Nephron (organoid): ENCODE measurements at regions not wholly inside any gene's neighbourhood (a gene's known extent, or its start where the extent isn't known, plus 50 kb on each side); places are given as distances from the start of the nearest gene placed in this dataset.

Experiments
- H3K27ac Mint-ChIP-seq, 3 experiments: 2 replicates each; pipeline ENCODE4 v1.8.0; 2020; ENCODE audit warnings: mixed read lengths in 3 of 3, mild to moderate bottlenecking in 2 of 3, moderate library complexity in 1 of 3
- H3K27me3 Mint-ChIP-seq: 2 replicates; pipeline ENCODE4 v1.8.0; 2021; ENCODE audit warnings: low read depth, mild to moderate bottlenecking, moderate library complexity, mixed read lengths
- H3K36me3 Mint-ChIP-seq: 2 replicates; pipeline ENCODE4 v1.8.0; 2020; ENCODE audit warnings: low read depth, mixed read lengths
- H3K4me1 Mint-ChIP-seq: 2 replicates; pipeline ENCODE4 v1.8.0; 2020; ENCODE audit warnings: mixed read lengths
- H3K4me3 Mint-ChIP-seq, 3 experiments: 2 replicates each; pipeline ENCODE4 v1.8.0; 2020; ENCODE audit warnings: mild to moderate bottlenecking in 3 of 3, mixed read lengths in 3 of 3, moderate library complexity in 2 of 3
- H3K9me3 Mint-ChIP-seq: 2 replicates; pipeline ENCODE4 v1.8.0; 2020; ENCODE audit warnings: mixed read lengths
- CTCF ChIP-seq, 3 experiments: fragments of 200-600 bp; sonication (generic); IDR thresholded peaks; one replicate each; pipeline ENCODE4 v1.5.0; 2021; ENCODE audit warnings: antibody characterized with exemption in 3 of 3; ENCODE audit not compliant: unreplicated experiment in 3 of 3

DNA sequence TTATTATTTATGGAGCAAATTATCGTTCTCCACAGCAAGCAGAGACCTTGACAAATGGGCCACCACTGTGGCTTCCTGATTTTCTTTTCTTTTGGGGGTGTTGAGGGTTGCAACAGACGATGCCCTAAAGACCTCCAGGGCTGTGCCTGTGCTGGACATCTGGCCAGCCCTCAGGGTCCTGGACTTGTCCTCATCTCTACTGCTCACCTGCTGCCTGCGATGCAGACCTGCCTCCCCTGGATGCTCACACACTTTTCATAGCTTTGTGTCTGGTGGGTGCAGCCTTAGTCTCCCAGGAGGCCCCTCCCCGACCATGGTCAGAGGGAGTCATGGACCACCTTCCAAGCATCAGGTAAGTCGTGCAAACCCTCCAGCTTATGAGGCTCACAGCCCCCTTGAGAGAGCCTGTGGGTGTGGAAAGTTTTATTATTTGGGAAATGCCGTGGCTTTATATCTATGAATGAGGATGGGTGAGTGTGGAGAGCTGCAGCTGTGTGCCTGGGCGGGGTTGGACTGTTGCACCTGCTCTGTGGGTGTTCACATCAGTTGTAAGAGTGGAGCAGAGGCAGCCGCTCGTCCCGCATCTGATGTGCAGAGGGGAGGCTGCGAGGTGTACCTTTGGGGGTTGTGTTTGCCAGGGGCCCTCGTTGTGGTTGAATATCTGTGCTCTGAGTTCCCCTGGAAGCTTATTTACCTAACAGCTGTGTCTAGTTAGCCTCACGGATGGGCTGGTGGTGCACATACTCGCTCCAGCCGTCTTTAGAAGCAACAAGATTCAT is 126.3 kb upstream of the IRX4 start:
- no peaks in the 10 kb centered on the region for H3K9me3 Mint-ChIP-seq
- peaks cover 15% of the 10 kb centered on the region for H3K4me1 Mint-ChIP-seq
- H3K36me3 Mint-ChIP-seq: no peaks in the 10 kb centered on the region
- no peak overlapping the region for H3K27ac Mint-ChIP-seq
- H3K27me3 Mint-ChIP-seq: peaks cover 57% of the 10 kb centered on the region
- no peak overlapping the region for H3K4me3 Mint-ChIP-seq
- TF ChIP-seq CTCF (IDR thresholded peaks at IDR 0.05; ENCODE audit: unreplicated experiment in 3 of 3): no peak

DNA sequence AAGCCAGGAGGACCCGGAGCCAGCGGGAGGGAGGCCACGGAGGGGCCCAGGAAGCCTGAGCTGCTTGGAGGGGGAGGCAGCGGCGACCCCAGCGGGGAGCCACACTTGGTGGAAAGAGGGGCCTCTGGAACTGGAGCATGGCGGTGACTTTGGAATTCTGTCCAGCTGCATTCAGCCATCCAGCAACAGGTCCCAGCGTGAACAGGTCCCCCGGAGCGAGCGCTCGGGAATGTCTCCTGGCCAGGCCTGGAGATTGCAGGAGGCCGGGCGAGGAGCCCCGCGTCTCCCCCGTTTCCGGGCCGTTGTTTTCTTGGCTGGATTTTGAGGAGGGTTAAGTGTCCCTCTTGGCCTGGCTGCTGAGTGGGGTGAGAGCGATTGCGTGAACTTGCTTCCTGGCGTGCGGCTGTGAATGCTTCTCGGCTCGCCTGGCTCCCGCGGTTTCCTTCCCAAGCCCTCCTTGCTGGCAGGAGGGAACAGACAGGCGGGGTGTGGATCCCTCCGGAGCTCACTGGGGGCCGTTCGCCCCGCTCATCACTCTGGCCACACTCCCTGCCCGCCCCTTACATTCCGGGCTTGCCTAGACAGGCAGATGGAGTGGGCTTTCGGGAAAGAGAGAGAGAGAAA is 125.3 kb upstream of the IRX4 start:
- H3K9me3 Mint-ChIP-seq: no peaks in the 10 kb centered on the region
- TF ChIP-seq CTCF (IDR thresholded peaks at IDR 0.05; ENCODE audit: unreplicated experiment in 3 of 3): no peak
- H3K36me3 Mint-ChIP-seq: no peaks in the 10 kb centered on the region
- peak overlapping the region in 1 of 3 experiments; percentile 34 for H3K4me3 Mint-ChIP-seq
- H3K27ac Mint-ChIP-seq: peak overlapping the region in 1 of 3 experiments; percentile 44
- H3K4me1 Mint-ChIP-seq: peaks cover 15% of the 10 kb centered on the region
- peaks cover 58% of the 10 kb centered on the region for H3K27me3 Mint-ChIP-seq

DNA sequence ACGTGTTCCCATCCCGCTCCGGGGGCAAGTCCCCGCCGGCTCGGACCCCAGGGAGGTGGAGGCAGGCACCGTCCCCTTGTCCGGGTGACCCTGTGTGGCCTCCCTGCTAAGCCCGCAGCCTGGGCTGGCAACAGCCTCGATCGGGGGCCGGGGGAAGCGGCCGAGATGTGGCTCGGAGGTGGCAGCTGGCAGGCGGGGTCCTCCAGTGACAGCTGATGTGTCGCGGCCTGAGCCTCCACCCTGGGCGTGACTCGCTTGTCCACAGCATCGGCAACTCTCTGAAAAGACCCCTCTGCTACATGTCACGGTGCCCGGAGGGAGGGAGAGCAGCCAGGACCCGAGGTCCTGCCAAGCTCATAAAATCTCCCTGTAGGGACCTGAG is 124.8 kb upstream of the IRX4 start:
- no peaks in the 10 kb centered on the region for H3K9me3 Mint-ChIP-seq
- TF ChIP-seq CTCF (IDR thresholded peaks at IDR 0.05; ENCODE audit: unreplicated experiment in 3 of 3): no peak

DNA sequence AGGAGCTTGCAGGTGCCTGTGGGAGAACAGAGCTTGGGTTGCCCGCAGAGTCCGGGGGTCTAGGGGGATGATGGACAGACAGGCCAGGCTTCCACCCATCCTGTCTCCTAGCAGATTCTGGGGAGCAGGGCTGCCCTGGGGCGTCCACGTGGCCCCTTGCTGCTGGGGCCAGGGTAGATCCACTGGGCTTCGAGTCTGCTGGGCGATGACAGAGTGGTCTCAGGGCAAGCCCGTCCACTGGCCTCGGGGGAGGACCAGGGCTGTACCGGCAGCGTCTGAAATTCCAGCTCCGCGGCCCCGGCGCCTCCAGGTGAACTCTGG is 124.2 kb upstream of the IRX4 start:
- Mint-ChIP-seq H3K36me3 (no peaks in the 10 kb centered on the region), H3K27me3 (peaks cover 60% of the 10 kb centered on the region), H3K27ac (no peak overlapping the region), H3K4me1 (peaks cover 15% of the 10 kb centered on the region), H3K9me3 (no peaks in the 10 kb centered on the region), H3K4me3 (no peak overlapping the region)
- TF ChIP-seq CTCF (IDR thresholded peaks at IDR 0.05; ENCODE audit: unreplicated experiment in 3 of 3): no peak

More for the DNA sequence above, 124.8 kb upstream of the IRX4 start:
- Mint-ChIP-seq H3K36me3 (no peaks in the 10 kb centered on the region), H3K4me1 (peaks cover 15% of the 10 kb centered on the region), H3K4me3 (no peak overlapping the region), H3K27me3 (peaks cover 61% of the 10 kb centered on the region), H3K27ac (no peak overlapping the region)

GRCh38 chr5:2006193-2006970 is 123.7 kb upstream of the IRX4 start:
- Mint-ChIP-seq H3K4me3 (no peak overlapping the region), H3K36me3 (no peaks in the 10 kb centered on the region), H3K27me3 (peaks cover 62% of the 10 kb centered on the region), H3K27ac (no peak overlapping the region), H3K9me3 (no peaks in the 10 kb centered on the region), H3K4me1 (peaks cover 15% of the 10 kb centered on the region)
- TF ChIP-seq CTCF (IDR thresholded peaks at IDR 0.05; ENCODE audit: unreplicated experiment in 3 of 3): no peak
